Muscle layer of duodenum (tissue), 2 donors: ENCODE measurements at regions not wholly inside any gene's neighbourhood (a gene's known extent, or its start where the extent isn't known, plus 50 kb on each side); places are given as distances from the start of the nearest gene placed in this dataset.

Source experiments
- H3K27ac ChIP-seq: one replicate; pipeline ENCODE4 v1.7.0; 2013; ENCODE audit warnings: mild to moderate bottlenecking, low read length
- H3K27me3 ChIP-seq: one replicate; pipeline ENCODE4 v1.7.0; 2013; ENCODE audit warnings: low read depth, mild to moderate bottlenecking, control low read depth, low read length
- H3K36me3 ChIP-seq, 2 donors: one replicate each; pipeline ENCODE4 v1.7.0; 2013; ENCODE audit warnings: low read length in 2 of 2, control low read depth in 1 of 2, mild to moderate bottlenecking in 1 of 2; ENCODE audit not compliant: insufficient read depth in 2 of 2, control insufficient read depth in 1 of 2
- H3K4me1 ChIP-seq, 2 donors: one replicate each; pipeline ENCODE4 v1.7.0; 2013; ENCODE audit warnings: low read length in 2 of 2, mild to moderate bottlenecking in 2 of 2, control low read depth in 1 of 2, moderate library complexity in 1 of 2; ENCODE audit not compliant: insufficient read depth in 2 of 2, control insufficient read depth in 1 of 2
- H3K4me3 ChIP-seq, 2 donors: one replicate each; pipeline ENCODE4 v1.7.0; 2013; ENCODE audit warnings: low read length in 2 of 2, low read depth in 1 of 2, mild to moderate bottlenecking in 1 of 2
- H3K9me3 ChIP-seq, 2 donors: one replicate each; pipeline ENCODE4 v1.7.0; 2013; ENCODE audit warnings: low read length in 2 of 2, control low read depth in 1 of 2, mild to moderate bottlenecking in 1 of 2; ENCODE audit not compliant: control insufficient read depth in 1 of 2
- donor health status: healthy.

GRCh38 chr5:135192351-135192750 is 158.3 kb upstream of the PITX1 start:
- H3K36me3 ChIP-seq, result no peaks in the 10 kb centered on the region
- H3K4me1 ChIP-seq, result no peaks in the 10 kb centered on the region
- no peaks in the 10 kb centered on the region for H3K9me3 ChIP-seq
- no peaks in the 10 kb centered on the region for H3K27me3 ChIP-seq
- H3K27ac ChIP-seq, result no peak overlapping the region
- H3K4me3 ChIP-seq, result no peak overlapping the region

- no peaks in the 10 kb centered on the region for H3K9me3 ChIP-seq
- H3K27me3 ChIP-seq, result no peaks in the 10 kb centered on the region
- H3K4me1 ChIP-seq, result no peaks in the 10 kb centered on the region
- H3K36me3 ChIP-seq, result no peaks in the 10 kb centered on the region
- H3K4me3 ChIP-seq, result peak overlapping the region; percentile 16 to 65
- no peak overlapping the region for H3K27ac ChIP-seq
These were observed 157.2 kb upstream of the PITX1 start for GRCh38 chr5:135191084-135191826.

- no peaks in the 10 kb centered on the region for H3K9me3 ChIP-seq
- peak overlapping the region in 1 of 2 donors; percentile 65 for H3K4me3 ChIP-seq
- no peaks in the 10 kb centered on the region for H3K4me1 ChIP-seq
- H3K36me3 ChIP-seq, result no peaks in the 10 kb centered on the region
- H3K27ac ChIP-seq, result no peak overlapping the region
- H3K27me3 ChIP-seq, result no peaks in the 10 kb centered on the region
These were observed 156.5 kb upstream of the PITX1 start for GRCh38 chr5:135190416-135191083.

GRCh38 chr5:135189024-135189423 is 155.0 kb upstream of the PITX1 start:
- H3K27ac ChIP-seq, result no peak overlapping the region
- H3K27me3 ChIP-seq, result no peaks in the 10 kb centered on the region
- H3K4me3 ChIP-seq, result no peak overlapping the region
- H3K36me3 ChIP-seq, result no peaks in the 10 kb centered on the region
- no peaks in the 10 kb centered on the region for H3K9me3 ChIP-seq
- no peaks in the 10 kb centered on the region for H3K4me1 ChIP-seq

- no peaks in the 10 kb centered on the region for H3K27me3 ChIP-seq
- H3K4me1 ChIP-seq, result no peaks in the 10 kb centered on the region
- H3K4me3 ChIP-seq, result no peak overlapping the region
- no peaks in the 10 kb centered on the region for H3K9me3 ChIP-seq
- H3K36me3 ChIP-seq, result no peaks in the 10 kb centered on the region
- H3K27ac ChIP-seq, result no peak overlapping the region
These were observed 154.3 kb upstream of the PITX1 start for GRCh38 chr5:135188233-135188914.

GRCh38 chr5:135186662-135187522 is 152.9 kb upstream of the PITX1 start:
- H3K9me3 ChIP-seq, result no peaks in the 10 kb centered on the region
- H3K27ac ChIP-seq, result no peak overlapping the region
- no peak overlapping the region for H3K4me3 ChIP-seq
- H3K36me3 ChIP-seq, result no peaks in the 10 kb centered on the region
- H3K4me1 ChIP-seq, result no peaks in the 10 kb centered on the region
- H3K27me3 ChIP-seq, result no peaks in the 10 kb centered on the region

- no peaks in the 10 kb centered on the region for H3K27me3 ChIP-seq
- no peaks in the 10 kb centered on the region for H3K36me3 ChIP-seq
- no peak overlapping the region for H3K27ac ChIP-seq
- H3K4me3 ChIP-seq, result no peak overlapping the region
- H3K4me1 ChIP-seq, result no peaks in the 10 kb centered on the region
- H3K9me3 ChIP-seq, result no peaks in the 10 kb centered on the region
These were observed 151.5 kb upstream of the PITX1 start for GRCh38 chr5:135185481-135186065.

- H3K9me3 ChIP-seq, result no peaks in the 10 kb centered on the region
- H3K27me3 ChIP-seq, result no peaks in the 10 kb centered on the region
- H3K27ac ChIP-seq, result no peak overlapping the region
- no peaks in the 10 kb centered on the region for H3K4me1 ChIP-seq
- no peak overlapping the region for H3K4me3 ChIP-seq
- no peaks in the 10 kb centered on the region for H3K36me3 ChIP-seq
These were observed 150.6 kb upstream of the PITX1 start for GRCh38 chr5:135184646-135185045.

GRCh38 chr5:135183464-135183863 is 149.4 kb upstream of the PITX1 start:
- Histone ChIP-seq H3K27me3 (no peaks in the 10 kb centered on the region), H3K4me1 (no peaks in the 10 kb centered on the region), H3K36me3 (no peaks in the 10 kb centered on the region), H3K4me3 (no peak overlapping the region), H3K27ac (no peak overlapping the region), H3K9me3 (no peaks in the 10 kb centered on the region)

- Histone ChIP-seq H3K9me3 (no peaks in the 10 kb centered on the region), H3K27me3 (no peaks in the 10 kb centered on the region), H3K36me3 (no peaks in the 10 kb centered on the region), H3K4me1 (no peaks in the 10 kb centered on the region), H3K27ac (no peak overlapping the region), H3K4me3 (no peak overlapping the region)
These were observed 148.6 kb upstream of the PITX1 start for GRCh38 chr5:135182675-135183074.
